Thyroid gland (tissue), 4 donors: ENCODE measurements at regions not wholly inside any gene's neighbourhood (a gene's known extent, or its start where the extent isn't known, plus 50 kb on each side); places are given as distances from the start of the nearest gene placed in this dataset.

Experiments
- CTCF ChIP-seq, 6 experiments: fragments of 200-600 bp in 3 of 6; fragments of 450-650 bp in 3 of 6; sonication (generic) in 3 of 6; IDR thresholded peaks; one replicate each; pipeline ENCODE4 v1.5.1; 2016 to 2019; ENCODE audit warnings: antibody characterized with exemption in 6 of 6, mild to moderate bottlenecking in 2 of 6, inconsistent platforms in 1 of 6, moderate library complexity in 1 of 6
- POLR2A ChIP-seq, 2 donors: fragments of 450-650 bp; IDR thresholded peaks; one replicate each; pipeline ENCODE4 v1.6.1; 2017; ENCODE audit warnings: antibody characterized with exemption in 2 of 2, mild to moderate bottlenecking in 2 of 2, moderate library complexity in 1 of 2

GRCh38 chr11:116449522-116449921 lies 323.3 kb downstream of the BUD13 start:
- TF ChIP-seq POLR2A (IDR thresholded peaks at IDR 0.05) (no peak), CTCF (IDR thresholded peaks at IDR 0.05) (no peak)
